Endothelial cell of umbilical vein (primary cell): ENCODE measurements at regions not wholly inside any gene's neighbourhood (a gene's known extent, or its start where the extent isn't known, plus 50 kb on each side); places are given as distances from the start of the nearest gene placed in this dataset.

Experiments
- CTCF ChIP-seq, 2 donors: IDR thresholded peaks; 1 replicate in 1 of 2; 2 replicates in 1 of 2; pipeline ENCODE4 v1.5.1; 2011; ENCODE audit warnings: low read length in 2 of 2, mild to moderate bottlenecking in 2 of 2, moderate library complexity in 2 of 2, control low read depth in 1 of 2, inconsistent platforms in 1 of 2, low read depth in 1 of 2; ENCODE audit not compliant: insufficient read depth in 1 of 2; ENCODE audit errors: extremely low read depth in 1 of 2
- FOS ChIP-seq: IDR thresholded peaks from 2 replicates; pipeline ENCODE4 v1.6.1; 2011; ENCODE audit warnings: mild to moderate bottlenecking, low read length, moderate library complexity, borderline replicate concordance; ENCODE audit not compliant: insufficient read depth
- GATA2 ChIP-seq: IDR thresholded peaks from 2 replicates; pipeline ENCODE4 v1.7.0; 2011; ENCODE audit warnings: low read depth, mild to moderate bottlenecking, moderate library complexity, mixed read lengths, low read length; ENCODE audit not compliant: insufficient read length, insufficient read depth
- MAX ChIP-seq: IDR thresholded peaks from 2 replicates; pipeline ENCODE4 v1.6.1; 2011; ENCODE audit not compliant: insufficient read depth, insufficient read length
- POLR2AphosphoS5 ChIP-seq: IDR thresholded peaks from 2 replicates; pipeline ENCODE4 v1.6.1; 2012; ENCODE audit warnings: low read depth, mild to moderate bottlenecking, control low read depth, low read length, moderate library complexity; ENCODE audit not compliant: insufficient read depth

DNA sequence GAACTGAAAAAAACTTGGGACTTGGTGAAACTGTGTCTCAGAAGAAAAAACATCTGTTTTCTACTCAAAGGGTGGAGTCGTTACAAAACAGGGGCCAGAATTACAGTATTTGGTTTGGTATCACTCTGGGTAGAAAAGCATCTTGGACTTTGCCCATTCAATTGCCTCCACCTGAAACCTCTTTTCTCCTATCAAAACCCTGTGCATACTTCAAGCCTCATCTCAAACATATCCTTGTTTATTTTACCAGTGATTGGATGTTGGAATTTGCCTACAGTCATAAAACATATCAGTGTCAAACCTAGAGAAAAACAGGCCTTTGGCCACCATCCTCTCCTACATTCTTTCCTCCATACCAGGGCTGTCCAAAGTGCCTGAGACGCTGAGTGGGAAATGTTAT is 281.5 kb downstream of the PLPP3 start:
- TF ChIP-seq CTCF (IDR thresholded peaks at IDR 0.05; ENCODE audit: extremely low read depth in 1 of 2, insufficient read depth in 1 of 2, low read depth in 1 of 2, low read length in 2 of 2) (no peak), GATA2 (no peak), MAX (no peak), POLR2AphosphoS5 (no peak), FOS (no peak)
